Fibroblast of the aortic adventitia (primary cell): ENCODE measurements at regions not wholly inside any gene's neighbourhood (a gene's known extent, or its start where the extent isn't known, plus 50 kb on each side); places are given as distances from the start of the nearest gene placed in this dataset.
A peak's percentile ranks its signal among the peaks of the same experiment; 100 is the strongest.
"Not testable (repeated sequence)": the region's sequence is repeated elsewhere in the genome, so short reads cannot be mapped to it uniquely, and the experiment has no call there.

Experiments used
- DNase-seq: peaks from one replicate; pipeline ENCODE4 v3.0.0-alpha.2; 2010; ENCODE audit warnings: low read depth
- H3K4me3 ChIP-seq: 2 replicates; pipeline ENCODE4 v1.5.1; 2011; ENCODE audit warnings: low read depth, mild to moderate bottlenecking, control low read depth, low read length, moderate library complexity
- CTCF ChIP-seq: IDR thresholded peaks from 2 replicates; pipeline ENCODE4 v1.5.1; 2011; ENCODE audit warnings: mild to moderate bottlenecking, low read length, control low read depth, inconsistent platforms; ENCODE audit not compliant: insufficient read depth

DNA sequence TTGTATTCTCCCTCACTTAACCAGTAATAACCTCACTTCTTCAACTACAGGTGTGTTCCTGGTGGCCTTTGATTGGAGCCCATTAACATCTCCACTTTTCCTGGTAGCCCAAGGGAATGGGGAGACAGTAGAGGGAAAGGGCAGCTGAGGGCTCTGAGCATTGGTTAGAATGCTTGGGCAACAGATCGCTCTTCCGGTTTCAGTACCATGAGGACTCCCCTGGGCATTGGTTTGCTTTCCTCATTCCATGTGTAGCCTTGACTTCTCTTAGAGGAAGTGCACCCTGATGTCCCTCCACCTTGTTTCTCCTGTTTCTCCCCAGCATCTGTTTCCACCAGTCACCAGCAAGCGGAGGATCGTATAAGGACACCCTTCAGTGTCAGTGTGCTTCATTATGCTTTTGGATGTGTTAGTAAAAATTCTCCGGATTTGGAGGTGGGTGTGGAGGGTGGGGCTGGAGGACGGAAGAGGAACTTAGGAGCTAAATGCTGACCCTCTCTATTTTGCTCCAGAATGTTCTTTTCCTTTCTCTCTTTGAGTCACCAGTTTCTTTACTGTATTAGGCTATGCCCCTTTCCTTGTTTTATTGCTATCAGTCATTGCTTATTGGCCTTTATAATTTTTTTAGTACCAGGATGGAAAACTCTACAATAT lies 50.6 kb upstream of the ZNG1B start:
- DNase-seq, H3K4me3 ChIP-seq: not testable (repeated sequence)

DNA sequence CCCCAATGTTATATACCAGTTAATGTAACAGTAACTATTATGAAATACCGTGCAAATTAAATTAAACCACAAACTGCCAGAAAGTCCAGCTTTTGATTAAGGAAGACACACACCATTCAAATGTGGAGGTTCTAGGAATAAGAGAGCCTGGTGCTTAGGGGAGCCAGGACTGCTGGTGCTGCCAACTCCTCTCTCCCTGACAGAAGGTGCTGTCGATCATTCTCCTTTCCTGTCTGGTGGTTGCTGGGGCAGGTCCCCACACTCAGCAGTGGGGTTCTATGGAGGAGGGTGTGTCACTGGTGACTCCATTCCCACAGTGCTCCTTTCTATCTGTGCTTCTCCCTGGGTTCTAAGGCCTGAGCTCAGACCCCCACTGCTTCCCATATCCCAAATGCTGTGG lies 57.9 kb upstream of the ZNG1B start:
- DNase-seq = not testable (repeated sequence)

DNA sequence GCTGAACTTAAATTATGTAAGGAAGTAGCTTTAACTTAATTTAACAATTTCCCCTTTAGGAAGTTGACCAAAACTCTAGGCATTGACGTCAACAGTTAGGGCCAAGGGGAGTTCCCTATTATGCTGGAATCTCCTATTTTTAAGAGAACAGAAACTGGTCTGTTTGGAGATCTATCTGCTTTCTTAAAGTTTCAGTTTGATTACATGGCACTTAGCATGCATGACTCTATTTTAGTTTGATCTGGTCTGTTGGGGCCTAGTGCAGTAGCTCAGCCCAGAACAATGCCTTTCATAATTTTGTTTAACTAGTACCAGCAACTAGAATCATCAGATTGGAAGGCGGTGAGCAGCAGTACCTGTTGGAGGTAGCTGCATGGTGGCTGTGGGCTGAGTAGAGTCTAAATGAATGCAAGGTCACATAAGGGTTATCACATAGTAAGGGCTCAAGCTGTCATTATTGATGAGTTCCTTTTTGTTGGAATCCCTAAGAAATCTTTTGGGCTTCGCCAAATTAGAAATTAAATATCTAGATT lies 60.5 kb upstream of the ZNG1B start:
- H3K4me3 ChIP-seq = no peak overlapping the region
- DNase-seq = no peak
- TF ChIP-seq CTCF = no peak

More for the DNA sequence above, 57.9 kb upstream of the ZNG1B start:
- H3K4me3 ChIP-seq = not testable (repeated sequence)

GRCh38 chr2:113376253-113376912 lies 61.1 kb upstream of the ZNG1B start:
- no peak for TF ChIP-seq CTCF
- no peak overlapping the region for H3K4me3 ChIP-seq

GRCh38 chr2:113374857-113375256 lies 62.6 kb upstream of the ZNG1B start:
- H3K4me3 ChIP-seq, DNase-seq: not testable (repeated sequence)

More at GRCh38 chr2:113376253-113376912, 61.1 kb upstream of the ZNG1B start:
- no peak for DNase-seq

DNA sequence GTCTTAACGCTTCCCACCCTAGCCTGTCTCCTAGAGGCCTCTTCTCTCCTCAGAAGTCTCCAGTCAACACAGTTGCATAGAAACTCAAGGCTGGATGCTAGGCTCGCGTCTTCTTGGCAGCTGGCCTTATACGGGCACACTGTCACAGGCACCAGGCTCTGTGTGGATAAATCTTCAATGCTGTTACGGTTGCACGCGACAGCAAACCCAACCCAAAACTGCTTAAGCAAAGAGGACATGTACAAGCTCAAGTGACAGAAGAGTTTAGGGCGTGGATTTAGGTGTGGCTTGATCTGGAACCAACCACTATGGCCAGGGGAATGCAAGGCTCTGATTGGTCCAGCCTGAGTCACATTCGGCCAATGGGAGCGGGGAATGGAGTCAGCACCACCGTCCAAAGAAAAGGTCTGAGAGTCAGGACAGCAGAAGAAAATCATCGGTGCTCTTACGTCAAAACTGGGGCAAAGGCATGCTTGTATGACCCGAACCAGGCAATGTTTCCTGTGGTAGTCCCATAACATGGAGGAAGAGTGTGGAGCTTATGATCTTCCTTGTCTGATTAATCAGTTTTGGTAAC lies 65.1 kb upstream of the ZNG1B start:
- not testable (repeated sequence) for H3K4me3 ChIP-seq, DNase-seq

- DNase-seq = peak; percentile 78
- no peak overlapping the region for H3K4me3 ChIP-seq
- TF ChIP-seq CTCF = peak; percentile 59
Measured at GRCh38 chr2:113370478-113371091, 66.9 kb upstream of the ZNG1B start.

GRCh38 chr2:113370030-113370429 lies 67.5 kb upstream of the ZNG1B start:
- TF ChIP-seq CTCF = no peak
- no peak for DNase-seq
- no peak overlapping the region for H3K4me3 ChIP-seq

DNA sequence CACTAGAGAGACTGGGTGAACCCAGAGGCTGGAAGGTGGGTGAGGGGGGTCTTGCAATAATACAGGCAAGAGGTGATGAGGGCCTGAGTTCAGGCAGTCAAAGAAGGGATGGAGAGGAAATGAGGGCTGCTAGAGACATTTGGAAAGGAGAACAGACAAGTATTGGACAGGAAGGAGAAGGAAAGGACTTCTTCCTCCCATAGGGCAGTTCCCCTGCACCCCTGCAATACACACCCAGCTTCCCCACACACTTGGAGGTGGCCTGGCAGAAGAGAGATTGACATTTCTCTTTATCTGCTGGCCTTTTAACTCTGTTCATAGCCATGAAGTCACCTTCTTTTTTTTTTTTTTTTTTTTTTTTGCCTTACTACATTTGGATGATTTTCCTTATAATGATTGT lies 68.9 kb upstream of the ZNG1B start:
- not testable (repeated sequence) for H3K4me3 ChIP-seq, DNase-seq

- DNase-seq, H3K4me3 ChIP-seq: not testable (repeated sequence)
Measured at GRCh38 chr2:113366821-113367220, 70.7 kb upstream of the ZNG1B start.

- DNase-seq, H3K4me3 ChIP-seq: not testable (repeated sequence)
Measured at GRCh38 chr2:113365791-113366190, 71.7 kb upstream of the ZNG1B start.

DNA sequence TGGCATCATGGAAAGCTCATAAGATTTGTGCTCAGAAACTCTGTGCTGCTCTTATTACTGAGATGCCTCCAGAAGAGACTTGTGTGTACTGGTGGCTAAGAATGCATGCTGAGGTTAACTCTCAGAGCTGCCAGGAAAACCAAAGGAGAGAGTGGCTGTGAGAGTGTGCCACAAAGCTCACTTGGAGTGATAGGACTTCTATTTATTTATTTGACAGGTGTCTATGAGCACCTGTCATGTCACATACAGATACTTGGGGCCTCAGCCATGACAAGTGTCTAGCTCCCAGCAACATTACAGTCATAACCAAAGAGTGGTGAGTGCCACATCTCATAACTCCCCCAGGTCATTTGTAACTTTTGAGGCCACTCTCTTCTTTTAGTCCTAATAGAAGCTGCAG lies 72.2 kb upstream of the ZNG1B start:
- not testable (repeated sequence) for H3K4me3 ChIP-seq, DNase-seq
